GM23338 (cell line): ENCODE measurements at regions not wholly inside any gene's neighbourhood (a gene's known extent, or its start where the extent isn't known, plus 50 kb on each side); places are given as distances from the start of the nearest gene placed in this dataset.

Experiments used
- CREB1 ChIP-seq: fragments of 250-450 bp; sonication (Bioruptor Pico); IDR thresholded peaks from 2 replicates; pipeline ENCODE4 v1.5.0; 2020; ENCODE audit warnings: low read depth, mild to moderate bottlenecking, moderate library complexity
- EZH2 ChIP-seq: fragments of 200-600 bp; sonication (generic); IDR thresholded peaks from one replicate; pipeline ENCODE4 v1.8.0; 2017; ENCODE audit warnings: antibody characterized with exemption, mild to moderate bottlenecking, low read depth; ENCODE audit not compliant: unreplicated experiment
- EZH2phosphoT487 ChIP-seq: fragments of 200-600 bp; sonication (generic); IDR thresholded peaks from one replicate; pipeline ENCODE4 v1.8.1; 2018; ENCODE audit warnings: antibody characterized with exemption; ENCODE audit not compliant: unreplicated experiment
- JUNB ChIP-seq: IDR thresholded peaks from one replicate; pipeline ENCODE4 v1.6.1; 2016; ENCODE audit warnings: antibody characterized with exemption; ENCODE audit not compliant: unreplicated experiment
- NANOG ChIP-seq: IDR thresholded peaks from 2 replicates; pipeline ENCODE4 v1.6.1; 2016; ENCODE audit warnings: antibody characterized with exemption, borderline replicate concordance
- POLR2AphosphoS5 ChIP-seq: IDR thresholded peaks from 2 replicates; pipeline ENCODE4 v1.6.1; 2016; ENCODE audit warnings: antibody characterized with exemption, low read depth
- STAT1 ChIP-seq: IDR thresholded peaks from one replicate; pipeline ENCODE4 v1.6.1; 2016; ENCODE audit warnings: antibody characterized with exemption; ENCODE audit not compliant: unreplicated experiment
- TF ChIP-seq, protein P1 (sequence below), 2 experiments: fragments of 200-600 bp in 1 of 2; sonication (generic) in 1 of 2; conservative IDR thresholded peaks; 2 replicates each; pipeline versions ENCODE4 v1.5.1 to v1.6.1; 2016 to 2017; ENCODE audit warnings: antibody characterized with exemption in 2 of 2, low read depth in 2 of 2, mild to moderate bottlenecking in 2 of 2, moderate library complexity in 1 of 2
- TF ChIP-seq, protein P2 (sequence below): IDR thresholded peaks from one replicate; pipeline ENCODE4 v1.6.1; 2018; ENCODE audit warnings: antibody characterized with exemption; ENCODE audit not compliant: unreplicated experiment
- TF ChIP-seq, protein P3 (sequence below): IDR thresholded peaks from 2 replicates; pipeline ENCODE4 v1.6.1; 2016; ENCODE audit warnings: antibody characterized with exemption

DNA sequence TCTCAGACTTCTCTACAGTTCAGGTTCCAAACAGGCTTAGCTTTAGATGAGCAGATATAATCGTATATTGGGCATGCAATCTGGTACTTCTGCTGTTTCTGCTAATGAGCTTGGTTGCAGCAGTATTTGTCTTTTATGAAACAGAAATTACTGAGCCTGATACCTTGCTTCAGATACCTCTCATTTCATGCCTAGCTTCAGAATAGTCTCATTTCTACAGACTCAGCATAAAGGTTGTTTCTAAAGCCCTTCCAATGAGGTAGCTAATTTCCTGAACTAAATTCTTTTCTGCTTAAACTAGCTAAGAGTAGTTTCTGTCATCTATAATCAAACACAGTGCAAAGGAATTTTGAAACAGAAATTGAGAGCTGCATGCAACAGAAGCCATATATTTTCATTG lies 275.0 kb upstream of the KITLG start:
- TF ChIP-seq, protein P1, sequence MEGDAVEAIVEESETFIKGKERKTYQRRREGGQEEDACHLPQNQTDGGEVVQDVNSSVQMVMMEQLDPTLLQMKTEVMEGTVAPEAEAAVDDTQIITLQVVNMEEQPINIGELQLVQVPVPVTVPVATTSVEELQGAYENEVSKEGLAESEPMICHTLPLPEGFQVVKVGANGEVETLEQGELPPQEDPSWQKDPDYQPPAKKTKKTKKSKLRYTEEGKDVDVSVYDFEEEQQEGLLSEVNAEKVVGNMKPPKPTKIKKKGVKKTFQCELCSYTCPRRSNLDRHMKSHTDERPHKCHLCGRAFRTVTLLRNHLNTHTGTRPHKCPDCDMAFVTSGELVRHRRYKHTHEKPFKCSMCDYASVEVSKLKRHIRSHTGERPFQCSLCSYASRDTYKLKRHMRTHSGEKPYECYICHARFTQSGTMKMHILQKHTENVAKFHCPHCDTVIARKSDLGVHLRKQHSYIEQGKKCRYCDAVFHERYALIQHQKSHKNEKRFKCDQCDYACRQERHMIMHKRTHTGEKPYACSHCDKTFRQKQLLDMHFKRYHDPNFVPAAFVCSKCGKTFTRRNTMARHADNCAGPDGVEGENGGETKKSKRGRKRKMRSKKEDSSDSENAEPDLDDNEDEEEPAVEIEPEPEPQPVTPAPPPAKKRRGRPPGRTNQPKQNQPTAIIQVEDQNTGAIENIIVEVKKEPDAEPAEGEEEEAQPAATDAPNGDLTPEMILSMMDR (conservative IDR thresholded peaks at IDR 0.05; ENCODE audit: low read depth in 2 of 2), result no peak
- TF ChIP-seq POLR2AphosphoS5 (no peak), EZH2phosphoT487 (no peak), EZH2 (no peak), NANOG (no peak), CREB1 (no peak), JUNB (no peak), STAT1 (no peak)
- TF ChIP-seq, protein P2, sequence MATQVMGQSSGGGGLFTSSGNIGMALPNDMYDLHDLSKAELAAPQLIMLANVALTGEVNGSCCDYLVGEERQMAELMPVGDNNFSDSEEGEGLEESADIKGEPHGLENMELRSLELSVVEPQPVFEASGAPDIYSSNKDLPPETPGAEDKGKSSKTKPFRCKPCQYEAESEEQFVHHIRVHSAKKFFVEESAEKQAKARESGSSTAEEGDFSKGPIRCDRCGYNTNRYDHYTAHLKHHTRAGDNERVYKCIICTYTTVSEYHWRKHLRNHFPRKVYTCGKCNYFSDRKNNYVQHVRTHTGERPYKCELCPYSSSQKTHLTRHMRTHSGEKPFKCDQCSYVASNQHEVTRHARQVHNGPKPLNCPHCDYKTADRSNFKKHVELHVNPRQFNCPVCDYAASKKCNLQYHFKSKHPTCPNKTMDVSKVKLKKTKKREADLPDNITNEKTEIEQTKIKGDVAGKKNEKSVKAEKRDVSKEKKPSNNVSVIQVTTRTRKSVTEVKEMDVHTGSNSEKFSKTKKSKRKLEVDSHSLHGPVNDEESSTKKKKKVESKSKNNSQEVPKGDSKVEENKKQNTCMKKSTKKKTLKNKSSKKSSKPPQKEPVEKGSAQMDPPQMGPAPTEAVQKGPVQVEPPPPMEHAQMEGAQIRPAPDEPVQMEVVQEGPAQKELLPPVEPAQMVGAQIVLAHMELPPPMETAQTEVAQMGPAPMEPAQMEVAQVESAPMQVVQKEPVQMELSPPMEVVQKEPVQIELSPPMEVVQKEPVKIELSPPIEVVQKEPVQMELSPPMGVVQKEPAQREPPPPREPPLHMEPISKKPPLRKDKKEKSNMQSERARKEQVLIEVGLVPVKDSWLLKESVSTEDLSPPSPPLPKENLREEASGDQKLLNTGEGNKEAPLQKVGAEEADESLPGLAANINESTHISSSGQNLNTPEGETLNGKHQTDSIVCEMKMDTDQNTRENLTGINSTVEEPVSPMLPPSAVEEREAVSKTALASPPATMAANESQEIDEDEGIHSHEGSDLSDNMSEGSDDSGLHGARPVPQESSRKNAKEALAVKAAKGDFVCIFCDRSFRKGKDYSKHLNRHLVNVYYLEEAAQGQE, result no peak
- TF ChIP-seq, protein P3, sequence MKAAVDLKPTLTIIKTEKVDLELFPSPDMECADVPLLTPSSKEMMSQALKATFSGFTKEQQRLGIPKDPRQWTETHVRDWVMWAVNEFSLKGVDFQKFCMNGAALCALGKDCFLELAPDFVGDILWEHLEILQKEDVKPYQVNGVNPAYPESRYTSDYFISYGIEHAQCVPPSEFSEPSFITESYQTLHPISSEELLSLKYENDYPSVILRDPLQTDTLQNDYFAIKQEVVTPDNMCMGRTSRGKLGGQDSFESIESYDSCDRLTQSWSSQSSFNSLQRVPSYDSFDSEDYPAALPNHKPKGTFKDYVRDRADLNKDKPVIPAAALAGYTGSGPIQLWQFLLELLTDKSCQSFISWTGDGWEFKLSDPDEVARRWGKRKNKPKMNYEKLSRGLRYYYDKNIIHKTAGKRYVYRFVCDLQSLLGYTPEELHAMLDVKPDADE, result no peak
